Uterus (tissue), 3 donors: ENCODE measurements at regions not wholly inside any gene's neighbourhood (a gene's known extent, or its start where the extent isn't known, plus 50 kb on each side); places are given as distances from the start of the nearest gene placed in this dataset.

Experiments used
- DNase-seq, 2 donors: peaks; one replicate each; pipeline ENCODE4 v3.0.0-alpha.2; 2019 to 2020
- H3K27ac ChIP-seq, 2 donors: fragments of 200-600 bp; sonication (generic); 1 replicate in 1 of 2; 2 replicates in 1 of 2; pipeline ENCODE4 v1.5.1; 2016 to 2018
- H3K27me3 ChIP-seq, 2 donors: fragments of 200-600 bp; sonication (generic); one replicate each; pipeline ENCODE4 v1.5.1; 2018 to 2019; ENCODE audit warnings: control low read depth in 1 of 2
- H3K36me3 ChIP-seq, 2 donors: fragments of 200-600 bp; sonication (generic); one replicate each; pipeline ENCODE4 v1.5.1; 2019; ENCODE audit warnings: control low read depth in 1 of 2
- H3K4me1 ChIP-seq, 2 donors: fragments of 200-600 bp; sonication (generic); one replicate each; pipeline ENCODE4 v1.5.1; 2018 to 2019; ENCODE audit warnings: control low read depth in 1 of 2
- H3K4me3 ChIP-seq, 2 donors: fragments of 200-600 bp; sonication (generic); 1 replicate in 1 of 2; 2 replicates in 1 of 2; pipeline ENCODE4 v1.5.1; 2018 to 2019; ENCODE audit warnings: mild to moderate bottlenecking in 1 of 2
- H3K9me3 ChIP-seq, 2 donors: fragments of 200-600 bp; sonication (generic); one replicate each; pipeline ENCODE4 v1.5.1; 2019; ENCODE audit warnings: control low read depth in 1 of 2
- POLR2A ChIP-seq, 2 donors: fragments of 450-650 bp; IDR thresholded peaks; one replicate each; pipeline ENCODE4 v1.6.1; 2016; ENCODE audit warnings: antibody characterized with exemption in 2 of 2, mild to moderate bottlenecking in 1 of 2, moderate library complexity in 1 of 2
- intact Hi-C: fragments of 100-400 bp; cut with DNase I; formaldehyde crosslinking; loops from one replicate; pipeline ENCODE4 v1.15.1; 2023; ENCODE audit warnings: low total_unique reads
- TF ChIP-seq, protein P1 (sequence below), 4 experiments: fragments of 200-600 bp in 2 of 4; fragments of 450-650 bp in 2 of 4; sonication (generic) in 2 of 4; IDR thresholded peaks; one replicate each; pipeline ENCODE4 v1.5.1; 2016 to 2019; ENCODE audit warnings: antibody characterized with exemption in 4 of 4, mild to moderate bottlenecking in 2 of 4, moderate library complexity in 1 of 4
- donor health status: DM: yes; HTN: yes; CAD: no.

DNA sequence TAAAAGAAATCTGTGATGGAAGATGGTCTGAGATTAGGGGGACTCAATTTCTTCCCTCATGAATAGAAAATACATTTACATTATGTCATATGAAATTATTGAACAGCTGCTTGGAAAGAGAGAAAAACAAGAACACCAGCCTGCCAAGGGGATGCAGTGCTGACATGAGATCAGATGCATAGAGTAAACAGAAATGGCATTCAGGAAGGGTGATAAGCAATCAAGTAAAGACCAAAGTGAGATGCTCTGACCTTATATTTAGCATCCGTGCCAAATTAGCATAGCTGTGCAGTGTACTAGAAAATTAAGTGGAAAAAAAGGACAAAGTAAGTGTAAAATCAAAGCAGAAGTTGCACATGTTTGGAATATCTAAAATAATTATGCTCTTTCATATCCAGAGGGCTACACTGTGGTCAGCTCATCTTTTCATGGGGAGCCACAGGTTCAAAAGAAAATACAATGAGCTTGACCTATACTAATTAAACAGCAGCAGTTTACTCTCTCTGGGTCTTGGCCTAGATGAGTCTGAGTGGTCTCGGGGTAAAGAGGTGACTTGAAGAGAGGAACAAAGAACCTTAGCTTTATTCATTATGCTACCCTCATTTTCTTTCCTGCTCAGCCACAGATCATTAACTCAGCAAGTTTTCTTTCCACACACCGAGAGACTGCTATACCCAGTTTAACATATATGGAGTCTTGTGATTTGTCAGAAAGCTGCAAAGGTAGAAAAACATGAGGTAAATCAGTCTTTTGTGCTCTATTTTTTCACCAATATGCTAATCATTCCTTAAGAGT is 359.4 kb upstream of the FOXG1 start:
- intact Hi-C loops: no loop called here
- H3K4me1 ChIP-seq: no peaks in the 10 kb centered on the region
- H3K27ac ChIP-seq: no peak overlapping the region
- no peaks in the 10 kb centered on the region for H3K9me3 ChIP-seq
- H3K36me3 ChIP-seq: no peaks in the 10 kb centered on the region
- no peak for DNase-seq
- H3K4me3 ChIP-seq: no peak overlapping the region
- TF ChIP-seq POLR2A (IDR thresholded peaks at IDR 0.05): no peak
- TF ChIP-seq, protein P1, sequence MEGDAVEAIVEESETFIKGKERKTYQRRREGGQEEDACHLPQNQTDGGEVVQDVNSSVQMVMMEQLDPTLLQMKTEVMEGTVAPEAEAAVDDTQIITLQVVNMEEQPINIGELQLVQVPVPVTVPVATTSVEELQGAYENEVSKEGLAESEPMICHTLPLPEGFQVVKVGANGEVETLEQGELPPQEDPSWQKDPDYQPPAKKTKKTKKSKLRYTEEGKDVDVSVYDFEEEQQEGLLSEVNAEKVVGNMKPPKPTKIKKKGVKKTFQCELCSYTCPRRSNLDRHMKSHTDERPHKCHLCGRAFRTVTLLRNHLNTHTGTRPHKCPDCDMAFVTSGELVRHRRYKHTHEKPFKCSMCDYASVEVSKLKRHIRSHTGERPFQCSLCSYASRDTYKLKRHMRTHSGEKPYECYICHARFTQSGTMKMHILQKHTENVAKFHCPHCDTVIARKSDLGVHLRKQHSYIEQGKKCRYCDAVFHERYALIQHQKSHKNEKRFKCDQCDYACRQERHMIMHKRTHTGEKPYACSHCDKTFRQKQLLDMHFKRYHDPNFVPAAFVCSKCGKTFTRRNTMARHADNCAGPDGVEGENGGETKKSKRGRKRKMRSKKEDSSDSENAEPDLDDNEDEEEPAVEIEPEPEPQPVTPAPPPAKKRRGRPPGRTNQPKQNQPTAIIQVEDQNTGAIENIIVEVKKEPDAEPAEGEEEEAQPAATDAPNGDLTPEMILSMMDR (IDR thresholded peaks at IDR 0.05): no peak
- H3K27me3 ChIP-seq: no peaks in the 10 kb centered on the region

DNA sequence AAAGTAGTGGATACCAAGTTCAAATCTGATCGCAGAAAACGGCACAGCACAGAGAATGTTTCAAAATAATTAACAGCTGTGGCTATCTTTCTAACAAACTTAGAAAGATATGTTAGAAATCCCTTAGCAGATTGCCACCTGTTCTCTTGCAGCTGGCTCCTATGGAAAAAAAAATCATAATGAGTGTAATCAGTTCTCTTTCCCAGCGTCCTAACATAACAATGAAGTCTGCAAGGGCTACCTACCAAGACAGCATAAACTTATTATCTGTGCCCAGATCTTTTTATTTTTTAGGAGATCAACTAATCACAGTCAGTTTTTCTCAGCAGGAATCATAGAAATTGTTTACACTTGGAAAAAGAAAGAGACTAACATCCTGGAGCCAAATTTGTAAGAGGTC is 358.6 kb upstream of the FOXG1 start:
- H3K27ac ChIP-seq: no peak overlapping the region
- no peak for DNase-seq
- TF ChIP-seq POLR2A (IDR thresholded peaks at IDR 0.05): no peak
- TF ChIP-seq, protein P1 (IDR thresholded peaks at IDR 0.05): no peak
- no peaks in the 10 kb centered on the region for H3K27me3 ChIP-seq
- H3K9me3 ChIP-seq: no peaks in the 10 kb centered on the region
- H3K36me3 ChIP-seq: no peaks in the 10 kb centered on the region
- intact Hi-C loops: no loop called here
- H3K4me1 ChIP-seq: no peaks in the 10 kb centered on the region
- H3K4me3 ChIP-seq: no peak overlapping the region

- no peaks in the 10 kb centered on the region for H3K36me3 ChIP-seq
- H3K9me3 ChIP-seq: no peaks in the 10 kb centered on the region
- intact Hi-C loops: no loop called here
- no peak overlapping the region for H3K4me3 ChIP-seq
- H3K27me3 ChIP-seq: no peaks in the 10 kb centered on the region
- no peaks in the 10 kb centered on the region for H3K4me1 ChIP-seq
- no peak overlapping the region for H3K27ac ChIP-seq
- DNase-seq: no peak
- no peak for TF ChIP-seq POLR2A (IDR thresholded peaks at IDR 0.05)
- TF ChIP-seq, protein P1 (IDR thresholded peaks at IDR 0.05): no peak
Observed at GRCh38 chr14:28412077-28412476, 354.5 kb upstream of the FOXG1 start.

- no peaks in the 10 kb centered on the region for H3K27me3 ChIP-seq
- TF ChIP-seq, protein P1 (IDR thresholded peaks at IDR 0.05): no peak
- no peak for TF ChIP-seq POLR2A (IDR thresholded peaks at IDR 0.05)
- intact Hi-C loops: no loop called here
- no peaks in the 10 kb centered on the region for H3K36me3 ChIP-seq
- no peak overlapping the region for H3K27ac ChIP-seq
- H3K9me3 ChIP-seq: no peaks in the 10 kb centered on the region
- H3K4me3 ChIP-seq: no peak overlapping the region
- no peak for DNase-seq
- H3K4me1 ChIP-seq: no peaks in the 10 kb centered on the region
Observed at GRCh38 chr14:28426960-28427359, 339.6 kb upstream of the FOXG1 start.

DNA sequence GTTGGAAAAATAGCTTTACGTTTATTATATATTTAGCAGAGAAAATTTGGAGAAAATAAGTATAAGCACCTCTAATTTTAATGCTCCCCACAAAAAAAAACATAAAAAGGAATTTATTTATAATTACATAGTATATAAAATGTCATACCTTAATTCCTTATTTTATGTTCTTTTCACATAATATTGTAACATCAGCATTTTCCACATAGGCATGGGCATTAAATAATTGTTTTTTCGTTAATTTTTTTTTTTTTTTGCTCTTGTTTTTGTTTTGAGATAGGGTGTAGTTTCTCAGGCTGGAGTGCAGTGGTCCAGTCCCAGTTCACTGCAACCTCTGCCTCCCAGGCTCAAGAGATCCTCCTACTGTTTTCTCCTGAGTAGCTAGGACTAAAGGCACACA is 329.8 kb upstream of the FOXG1 start:
- no peaks in the 10 kb centered on the region for H3K4me1 ChIP-seq
- no peaks in the 10 kb centered on the region for H3K9me3 ChIP-seq
- no peaks in the 10 kb centered on the region for H3K36me3 ChIP-seq
- DNase-seq: no peak
- TF ChIP-seq, protein P1 (IDR thresholded peaks at IDR 0.05): no peak
- no peak for TF ChIP-seq POLR2A (IDR thresholded peaks at IDR 0.05)
- H3K4me3 ChIP-seq: no peak overlapping the region
- intact Hi-C loops: no loop called here
- no peaks in the 10 kb centered on the region for H3K27me3 ChIP-seq
- H3K27ac ChIP-seq: no peak overlapping the region
